MM.1S (cell line): ENCODE measurements at regions not wholly inside any gene's neighbourhood (a gene's known extent, or its start where the extent isn't known, plus 50 kb on each side); places are given as distances from the start of the nearest gene placed in this dataset.

Experiments used
- EZH2 ChIP-seq: fragments of 300-600 bp; sonication (generic); optimal IDR thresholded peaks from 2 replicates; pipeline ENCODE3; 2017; ENCODE audit warnings: low read depth, mild to moderate bottlenecking, antibody characterized with exemption, low read length, mixed read lengths
- EZH2phosphoT487 ChIP-seq: fragments of 300-600 bp; sonication (generic); IDR thresholded peaks from 2 replicates; pipeline ENCODE4 v1.6.1; 2018; ENCODE audit warnings: antibody characterized with exemption, low read length
- TF ChIP-seq, protein P1 (sequence below): fragments of 300-600 bp; sonication (generic); IDR thresholded peaks from 2 replicates; pipeline ENCODE4 v1.5.1; 2016; ENCODE audit warnings: antibody characterized with exemption, low read length, mixed read lengths

GRCh38 chr6:23087471-23087870 is 518.1 kb downstream of the HDGFL1 start:
- TF ChIP-seq, protein P1, sequence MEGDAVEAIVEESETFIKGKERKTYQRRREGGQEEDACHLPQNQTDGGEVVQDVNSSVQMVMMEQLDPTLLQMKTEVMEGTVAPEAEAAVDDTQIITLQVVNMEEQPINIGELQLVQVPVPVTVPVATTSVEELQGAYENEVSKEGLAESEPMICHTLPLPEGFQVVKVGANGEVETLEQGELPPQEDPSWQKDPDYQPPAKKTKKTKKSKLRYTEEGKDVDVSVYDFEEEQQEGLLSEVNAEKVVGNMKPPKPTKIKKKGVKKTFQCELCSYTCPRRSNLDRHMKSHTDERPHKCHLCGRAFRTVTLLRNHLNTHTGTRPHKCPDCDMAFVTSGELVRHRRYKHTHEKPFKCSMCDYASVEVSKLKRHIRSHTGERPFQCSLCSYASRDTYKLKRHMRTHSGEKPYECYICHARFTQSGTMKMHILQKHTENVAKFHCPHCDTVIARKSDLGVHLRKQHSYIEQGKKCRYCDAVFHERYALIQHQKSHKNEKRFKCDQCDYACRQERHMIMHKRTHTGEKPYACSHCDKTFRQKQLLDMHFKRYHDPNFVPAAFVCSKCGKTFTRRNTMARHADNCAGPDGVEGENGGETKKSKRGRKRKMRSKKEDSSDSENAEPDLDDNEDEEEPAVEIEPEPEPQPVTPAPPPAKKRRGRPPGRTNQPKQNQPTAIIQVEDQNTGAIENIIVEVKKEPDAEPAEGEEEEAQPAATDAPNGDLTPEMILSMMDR = no peak
- TF ChIP-seq EZH2 (no peak), EZH2phosphoT487 (no peak)
